Right renal cortex interstitium (tissue), 3 donors: ENCODE measurements at regions not wholly inside any gene's neighbourhood (a gene's known extent, or its start where the extent isn't known, plus 50 kb on each side); places are given as distances from the start of the nearest gene placed in this dataset.

ENCODE experiments used
- DNase-seq, 3 donors: peaks; one replicate each; pipeline ENCODE4 v3.0.0-alpha.2; 2013; ENCODE audit warnings: low read depth in 3 of 3, low spot score in 2 of 3

- DNase-seq, result no peak
Observed at GRCh38 chr9:88037285-88037845, 63.0 kb upstream of the CDK20 start.

DNA sequence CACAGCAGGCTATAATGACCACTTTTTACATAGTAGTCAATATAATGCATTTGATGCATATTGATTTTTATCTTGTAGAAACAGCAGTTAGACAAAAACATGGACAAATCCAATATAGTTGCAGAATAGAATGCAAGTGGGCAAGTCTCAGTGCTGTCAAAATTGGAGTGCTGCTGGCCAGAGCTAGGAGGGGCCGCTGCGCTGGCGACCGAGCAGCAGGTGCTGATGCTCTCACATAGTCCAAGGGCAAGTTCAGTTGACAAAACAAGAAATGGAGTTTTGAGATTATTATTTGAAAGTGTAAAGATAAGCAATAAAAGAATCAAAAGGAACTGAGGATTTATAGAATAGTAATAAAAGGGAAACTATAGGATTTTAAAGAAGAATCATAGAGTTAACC, 60.6 kb upstream of the CDK20 start:
- no peak for DNase-seq

DNA sequence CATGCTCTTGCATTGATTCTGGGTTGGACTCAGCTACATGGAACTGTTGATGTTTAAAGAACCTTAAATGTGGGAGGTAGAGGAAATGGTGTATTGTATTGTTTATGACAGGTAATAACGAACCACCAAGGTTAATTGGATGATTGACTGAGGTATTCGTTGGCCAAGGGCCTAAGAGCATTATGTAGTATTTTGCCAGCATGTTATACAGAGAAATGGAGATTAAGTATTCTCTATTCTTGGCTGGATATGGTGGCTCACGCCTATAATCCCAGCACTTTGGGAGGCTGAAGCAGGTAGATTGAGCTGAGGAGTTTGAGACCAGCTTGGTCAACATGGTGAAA, 59.0 kb upstream of the CDK20 start:
- DNase-seq, result no peak

GRCh38 chr9:88028338-88028737, 54.0 kb upstream of the CDK20 start:
- no peak for DNase-seq

- DNase-seq, result no peak
Observed at GRCh38 chr9:88026118-88026479, 51.8 kb upstream of the CDK20 start.

DNA sequence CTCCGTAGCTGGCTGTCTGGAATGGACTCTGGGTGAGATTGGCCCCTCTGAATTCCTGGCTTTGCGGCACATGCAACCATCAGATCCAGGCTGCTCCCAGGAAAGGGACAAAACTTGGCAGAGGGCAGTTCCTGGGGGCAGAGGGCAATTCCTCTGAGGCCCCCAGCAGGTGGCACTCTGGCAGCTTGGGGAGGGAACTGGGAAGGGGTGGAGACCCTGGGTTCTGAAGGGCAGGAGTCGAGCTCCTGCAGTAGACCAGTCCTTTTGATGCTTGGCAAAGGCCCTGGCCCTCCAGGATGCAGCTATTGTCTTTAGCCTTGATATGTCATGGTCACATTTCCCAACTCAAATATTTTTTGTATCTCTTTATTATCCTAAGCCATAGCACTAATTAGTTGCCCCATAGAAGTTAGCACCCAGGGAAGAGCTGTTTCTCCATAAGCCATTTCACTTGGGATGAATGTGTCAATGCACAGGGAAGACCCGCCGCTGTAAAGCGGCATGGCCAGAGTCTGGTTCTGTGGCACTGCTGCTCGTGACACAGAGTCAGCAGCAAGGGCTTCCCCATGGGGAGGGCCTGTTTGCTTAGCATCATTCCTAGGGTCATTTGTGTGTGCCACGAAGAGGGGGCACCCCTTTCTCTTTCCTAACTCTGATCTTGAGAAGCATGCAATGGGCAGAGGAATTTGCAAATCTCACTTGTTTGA, 51.2 kb upstream of the CDK20 start:
- no peak for DNase-seq

GRCh38 chr9:88024896-88025295, 50.6 kb upstream of the CDK20 start:
- no peak for DNase-seq
